Medulla oblongata (tissue), 1 donor: ENCODE measurements at regions not wholly inside any gene's neighbourhood (a gene's known extent, or its start where the extent isn't known, plus 50 kb on each side); places are given as distances from the start of the nearest gene placed in this dataset.
A peak's percentile ranks its signal among the peaks of the same experiment; 100 is the strongest.

Experiments used
- DNase-seq: peaks from one replicate; pipeline ENCODE4 v3.0.0-alpha.2; 2015; ENCODE audit errors: extremely low spot score

GRCh38 chr20:51096582-51097267 lies 73.8 kb upstream of the KCNG1 start:
- DNase-seq, result no peak

DNA sequence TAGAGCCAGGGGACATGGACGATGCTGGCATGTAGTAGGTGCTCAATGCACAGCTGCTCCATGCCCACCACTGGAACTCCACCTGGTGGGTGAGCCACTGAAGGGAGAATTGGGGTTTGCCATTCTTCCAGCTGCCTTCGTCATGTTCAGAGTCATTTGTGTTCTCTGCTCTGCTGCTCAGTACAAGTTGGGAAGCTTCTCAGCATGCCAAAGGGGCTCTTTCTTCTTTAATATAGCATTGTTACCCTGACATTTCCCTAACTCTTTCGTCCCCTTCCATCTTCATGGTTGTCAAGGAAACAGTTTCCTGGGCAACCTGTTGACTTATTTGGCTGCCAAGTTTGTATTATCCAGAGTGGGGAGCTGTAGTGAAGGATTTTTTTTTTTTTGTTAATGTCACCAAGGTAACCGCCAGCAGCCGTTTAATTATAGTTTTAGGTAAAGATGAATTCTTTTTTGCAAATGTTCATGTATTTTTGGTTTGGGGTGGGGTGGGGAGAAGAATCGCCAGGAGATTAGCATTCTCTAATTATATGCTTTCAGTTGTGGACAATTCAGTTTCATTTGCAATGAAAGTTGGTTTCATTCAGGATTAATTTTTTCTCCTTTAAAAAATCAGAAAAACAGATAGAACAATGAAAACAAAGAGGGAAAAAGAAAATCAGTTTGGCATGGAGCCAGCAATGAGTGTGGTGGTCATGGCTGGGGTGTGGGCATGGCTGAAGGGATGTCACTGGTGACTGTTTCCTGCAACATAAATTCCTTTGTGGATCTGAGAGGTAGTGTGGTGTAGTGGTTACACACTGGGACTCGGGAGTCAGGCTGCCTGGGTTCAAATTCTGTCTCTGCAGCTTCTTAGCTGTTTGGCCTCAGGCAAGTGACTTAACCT lies 73.0 kb upstream of the KCNG1 start:
- DNase-seq, result peak; percentile 26

DNA sequence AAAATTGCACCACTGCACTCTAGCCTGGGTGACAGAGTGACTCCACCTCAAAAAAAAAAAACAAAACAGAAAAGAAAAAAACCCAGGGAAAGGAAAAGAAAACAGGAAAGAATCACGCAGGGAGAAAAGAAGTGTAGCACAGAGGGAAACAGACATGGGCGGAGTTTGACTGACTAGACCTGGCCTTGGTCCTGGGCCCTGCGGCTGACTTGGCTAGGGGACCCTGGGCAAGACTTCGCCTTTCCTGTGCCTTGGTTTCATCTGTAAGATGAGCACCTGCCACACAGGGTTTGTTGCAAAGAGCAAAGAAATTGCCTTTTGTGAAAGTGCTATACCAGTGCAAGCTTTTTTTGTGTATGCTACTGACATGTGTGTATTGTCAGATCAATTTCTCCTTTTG lies 71.3 kb upstream of the KCNG1 start:
- DNase-seq, result peak; percentile 15

DNA sequence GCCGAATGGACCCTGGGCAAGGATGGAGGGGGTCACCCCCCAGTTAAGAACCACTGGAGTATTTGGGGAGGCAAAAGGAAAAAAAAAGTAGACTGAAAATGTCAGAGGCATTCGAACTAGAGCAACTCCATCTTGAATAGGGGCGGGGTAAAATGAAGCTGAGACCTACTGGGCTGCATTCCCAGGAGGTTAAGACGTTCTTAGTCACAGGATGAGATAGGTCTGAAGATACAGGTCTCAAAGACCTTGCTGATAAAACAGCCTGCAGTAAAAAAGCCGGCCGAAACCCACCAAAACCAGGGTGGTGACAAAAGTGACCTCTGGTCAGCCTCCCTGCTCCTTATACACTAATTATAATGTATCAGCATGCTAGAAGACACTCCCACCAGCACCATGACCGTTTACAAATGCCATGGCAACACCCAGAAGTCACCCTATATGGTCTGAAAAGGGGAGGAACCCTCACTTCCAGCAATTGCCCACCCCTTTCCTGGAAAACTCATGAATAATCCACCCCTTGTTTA lies 70.4 kb upstream of the KCNG1 start:
- no peak for DNase-seq

DNA sequence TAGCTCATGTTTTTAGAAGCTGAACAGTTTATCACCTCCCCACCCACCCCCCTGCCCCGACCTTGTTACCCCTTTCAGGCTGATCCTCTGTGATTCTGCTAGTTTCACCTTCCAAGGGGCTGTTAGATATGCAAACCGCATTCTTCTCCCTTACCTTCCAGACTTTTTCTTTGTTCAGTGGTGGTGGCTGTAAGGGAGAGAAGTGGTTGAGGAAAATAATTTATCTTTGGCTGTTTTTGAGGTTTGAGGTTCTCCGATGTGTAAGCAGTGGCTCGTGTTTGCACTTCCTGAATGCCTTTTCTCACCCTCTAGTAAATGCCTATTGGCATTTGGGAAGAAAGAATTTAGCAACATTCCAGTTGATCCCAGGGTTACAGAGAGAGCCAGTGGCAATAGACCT lies 69.4 kb upstream of the KCNG1 start:
- DNase-seq, result no peak

- no peak for DNase-seq
Measured at GRCh38 chr20:51091406-51092195, 68.7 kb upstream of the KCNG1 start.

GRCh38 chr20:51089840-51090239 lies 66.9 kb upstream of the KCNG1 start:
- DNase-seq, result no peak

DNA sequence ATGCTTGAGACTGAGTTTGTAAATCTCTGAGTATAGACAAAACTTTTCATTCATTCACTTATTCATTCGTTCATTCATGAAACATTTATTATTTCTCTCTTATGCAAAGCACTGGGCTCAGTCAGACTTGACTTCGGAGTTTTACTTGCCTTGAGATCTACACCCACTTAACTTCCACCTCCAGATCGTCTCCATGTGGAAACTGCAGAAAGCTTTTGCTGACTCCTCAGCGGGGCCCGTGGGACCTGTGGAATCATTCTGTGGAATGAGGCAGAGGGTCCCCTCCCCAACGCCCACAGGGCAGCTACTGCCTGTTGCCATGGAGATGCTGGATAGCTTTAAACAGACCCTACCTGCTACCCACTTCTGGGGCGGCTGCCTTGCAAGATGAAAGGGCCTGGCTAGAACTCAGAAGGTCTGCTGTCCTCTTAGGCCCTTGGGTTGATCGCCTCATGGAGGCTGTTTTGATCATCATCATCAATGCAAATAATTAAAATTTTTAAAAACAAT lies 66.4 kb upstream of the KCNG1 start:
- no peak for DNase-seq

DNA sequence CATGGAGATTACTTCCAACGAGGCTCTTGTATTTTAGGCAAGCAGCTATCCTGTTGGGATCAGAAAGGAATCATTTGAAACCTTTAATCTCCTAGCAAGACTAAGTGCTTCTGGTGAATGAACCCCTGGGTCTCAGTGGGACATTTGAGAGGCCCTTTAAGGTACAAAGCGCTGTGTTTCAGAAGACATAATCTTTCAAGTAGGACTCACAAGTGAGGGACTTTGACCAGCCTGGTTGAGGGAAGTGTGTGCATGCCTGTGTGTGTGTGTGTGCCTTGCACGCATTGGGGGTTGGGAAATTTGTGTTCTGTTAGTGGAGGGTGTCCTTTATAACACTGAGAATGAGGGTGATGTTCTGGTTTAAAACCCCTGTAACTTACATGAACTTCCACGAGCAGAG lies 64.4 kb upstream of the KCNG1 start:
- no peak for DNase-seq

DNA sequence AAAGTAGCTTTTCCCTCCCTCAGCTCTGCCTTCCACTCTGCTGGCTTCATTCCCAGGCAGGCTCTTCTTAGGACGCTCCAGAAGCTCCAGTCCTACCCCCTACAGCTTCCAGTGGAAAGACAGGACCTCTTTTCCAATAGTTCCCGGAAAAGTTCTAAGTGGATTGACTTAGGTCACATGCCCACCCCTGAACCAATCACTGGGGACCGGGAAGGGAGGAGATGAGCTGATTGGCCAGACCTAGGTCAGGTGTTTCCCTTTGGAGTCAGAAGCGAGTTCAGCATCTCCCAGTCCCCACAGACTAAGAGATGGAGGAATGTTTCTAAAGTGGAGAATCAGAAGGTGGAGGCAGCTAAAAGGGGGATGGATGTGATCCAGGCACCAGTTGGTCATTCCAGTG lies 62.9 kb upstream of the KCNG1 start:
- no peak for DNase-seq

DNA sequence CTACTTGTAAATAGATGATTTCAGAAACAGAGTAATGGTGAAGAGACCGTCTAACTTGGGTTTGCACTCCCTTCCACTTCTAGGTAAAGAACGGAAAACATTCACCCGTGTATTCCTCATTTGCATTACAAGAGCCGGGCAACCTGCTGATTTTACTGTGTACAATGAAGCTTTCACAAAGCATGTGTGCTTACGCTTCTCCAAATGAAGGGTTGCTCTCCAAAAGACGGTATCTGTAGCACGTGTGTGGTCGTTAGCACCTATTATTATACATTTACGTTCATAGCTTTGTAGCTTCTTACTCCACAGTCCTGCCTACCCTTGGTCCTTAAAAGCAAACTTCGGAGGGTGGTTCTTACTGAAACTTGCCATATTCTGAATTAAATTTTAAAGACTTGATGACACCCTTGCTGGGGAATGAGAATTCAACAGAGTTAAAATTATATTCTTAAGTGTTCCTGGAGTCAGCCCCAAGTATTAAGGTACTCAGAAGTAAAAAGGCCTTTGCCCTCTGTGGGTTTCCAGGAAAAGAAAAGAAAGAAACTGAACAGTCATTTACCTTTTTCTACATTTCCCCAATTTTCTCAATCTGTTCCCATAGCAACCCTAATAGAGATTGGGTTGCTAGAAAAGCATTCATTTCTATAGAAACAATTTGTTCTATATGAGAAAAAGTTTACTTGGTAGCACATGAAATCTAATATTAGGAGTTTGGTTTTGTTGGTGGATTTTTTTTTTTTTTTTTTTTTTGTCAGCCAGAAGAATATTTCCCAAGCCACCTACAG lies 61.9 kb upstream of the KCNG1 start:
- DNase-seq, result no peak

DNA sequence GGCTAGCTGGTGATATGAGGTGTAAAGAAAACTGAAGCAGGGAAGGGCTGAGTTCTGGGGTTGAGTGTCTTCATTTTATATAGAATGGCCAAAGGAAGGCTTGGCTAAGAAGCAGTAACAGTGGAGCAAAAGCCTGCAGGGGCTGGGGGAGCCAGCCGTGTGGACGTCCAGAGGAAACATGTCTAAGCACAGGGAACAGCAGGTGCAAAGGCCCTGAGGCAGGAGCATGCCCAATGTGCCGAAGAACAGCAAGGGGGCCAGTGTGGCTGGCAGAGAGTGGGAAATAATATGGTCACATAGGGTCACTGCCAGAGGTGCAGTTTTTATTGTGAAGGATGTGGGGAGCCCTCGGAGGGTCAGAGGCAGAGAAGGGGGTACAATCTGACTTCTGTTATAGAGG lies 60.5 kb upstream of the KCNG1 start:
- DNase-seq, result no peak

- DNase-seq, result no peak
Measured at GRCh38 chr20:51082988-51083387, 60.1 kb upstream of the KCNG1 start.

DNA sequence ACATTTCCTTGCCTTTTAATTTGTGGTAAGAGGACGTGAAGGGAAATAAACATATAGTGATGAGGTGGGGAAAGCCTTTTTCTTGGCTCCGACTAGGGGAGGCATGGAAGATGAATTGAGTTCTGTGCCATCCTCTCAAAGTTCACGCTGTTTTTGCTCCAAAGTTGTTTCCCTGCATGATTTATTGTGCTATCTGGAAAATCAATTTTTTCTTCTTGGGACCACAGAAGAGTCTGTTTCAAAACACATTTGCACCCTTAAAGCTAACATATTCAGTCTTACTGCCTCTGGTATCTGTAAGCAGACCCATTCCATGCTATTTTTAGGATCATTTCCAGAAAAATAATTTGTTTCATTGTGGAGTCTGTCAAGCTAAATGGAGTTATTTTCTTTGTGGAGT lies 57.6 kb upstream of the KCNG1 start:
- DNase-seq, result no peak

DNA sequence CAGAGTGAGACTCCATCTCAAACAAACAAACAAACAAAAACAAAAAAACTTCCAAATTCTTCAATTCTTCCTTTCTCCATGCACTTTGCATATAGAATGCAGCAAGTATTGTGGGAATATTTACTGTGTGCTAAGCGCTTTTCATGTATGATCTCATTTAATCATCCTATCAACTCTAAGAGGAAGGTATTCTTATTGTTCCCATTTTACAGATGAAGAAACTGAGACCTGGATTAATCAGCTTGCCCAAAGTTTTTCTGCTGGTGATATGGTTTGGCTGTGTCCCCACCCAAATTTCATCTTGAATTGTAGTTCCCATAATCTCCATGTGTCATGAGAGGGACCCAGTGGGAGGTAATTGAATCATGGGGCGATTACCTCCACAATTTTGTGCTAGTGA lies 56.6 kb upstream of the KCNG1 start:
- no peak for DNase-seq

- no peak for DNase-seq
Measured at GRCh38 chr20:51077686-51078060, 54.8 kb upstream of the KCNG1 start.

GRCh38 chr20:51076786-51077685 lies 54.1 kb upstream of the KCNG1 start:
- no peak for DNase-seq

- no peak for DNase-seq
Measured at GRCh38 chr20:51074062-51074461, 51.2 kb upstream of the KCNG1 start.
